ENCODE measurements at regions not wholly inside any gene's neighbourhood (a gene's known extent, or its start where the extent isn't known, plus 50 kb on each side); places are given as distances from the start of the nearest gene placed in this dataset.

DNA sequence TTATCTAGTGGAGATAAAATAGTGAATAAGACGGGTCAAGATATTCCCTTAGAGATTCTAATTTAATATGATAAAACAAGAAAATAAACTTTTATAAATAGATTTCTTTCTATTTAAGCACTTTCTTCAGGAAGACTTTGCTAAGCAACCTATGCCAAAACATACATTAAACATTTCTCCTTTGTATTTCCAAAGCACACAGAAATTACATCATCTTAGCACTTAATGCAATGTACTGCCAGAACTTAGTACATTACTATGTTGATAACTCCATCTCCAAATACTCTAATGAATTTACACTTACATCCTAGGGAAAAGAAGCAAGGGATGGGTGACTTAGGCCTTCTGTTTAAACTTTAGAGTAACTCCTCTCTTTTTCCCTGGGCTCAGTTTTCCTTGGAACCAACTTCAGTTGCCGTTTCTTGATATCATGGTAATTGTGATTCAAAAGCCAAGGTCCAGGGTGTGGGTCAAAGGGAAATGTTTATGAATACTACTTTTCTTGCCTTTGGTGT lies 322.6 kb upstream of the PCDH20 start:
- TF ChIP-seq CTCF (conservative IDR thresholded peaks at IDR 0.05), result no peak
- TF ChIP-seq ZFX (IDR thresholded peaks at IDR 0.05), result no peak

Measured in C4-2B (cell line).